B cell (primary cell): ENCODE measurements at regions not wholly inside any gene's neighbourhood (a gene's known extent, or its start where the extent isn't known, plus 50 kb on each side); places are given as distances from the start of the nearest gene placed in this dataset.

Experiments used
- ATAC-seq: fragments of 200-7000 bp; cut with Tn5 transposase; one replicate; pipeline ENCODE4 v1.10.0; 2021; ENCODE audit warnings: low read depth, mild to moderate bottlenecking, moderate number of reproducible peaks, moderate library complexity
- CTCF ChIA-PET: fragments of 350-600 bp; sonication (Branson Sonifier 250); formaldehyde crosslinking; loops from one replicate; lab custom pipeline; 2021; ENCODE audit warnings: antibody characterized with exemption, inconsistent platforms; lab: Charles Lee
- POLR2A ChIA-PET: fragments of 350-600 bp; sonication (Branson Sonifier 250); formaldehyde crosslinking; loops from one replicate; lab custom pipeline; 2021; ENCODE audit warnings: antibody characterized with exemption; lab: Charles Lee
- DNase-seq: peaks from one replicate; pipeline ENCODE4 v3.0.0; 2013
- H2AFZ ChIP-seq: 2 replicates; pipeline ENCODE4 v1.6.1; 2012; ENCODE audit warnings: mild to moderate bottlenecking, low read depth, low read length; ENCODE audit not compliant: insufficient read depth, poor library complexity, severe bottlenecking
- H3K27ac ChIP-seq, 2 donors: 1 replicate in 1 of 2; 2 replicates in 1 of 2; pipeline ENCODE4 v1.5.1; 2012 to 2013; ENCODE audit warnings: low read length in 2 of 2, mild to moderate bottlenecking in 2 of 2, moderate library complexity in 1 of 2
- H3K27me3 ChIP-seq, 4 experiments: fragments of 200-600 bp in 1 of 4; sonication (generic) in 1 of 4; replicated peaks in 1 of 4; 1 replicate in 2 of 4; 2 replicates in 2 of 4; pipeline versions ENCODE4 v1.6.1 to v1.7.0; 2013 to 2016; ENCODE audit warnings: low read length in 3 of 4, mild to moderate bottlenecking in 2 of 4, mixed read lengths in 1 of 4, moderate library complexity in 1 of 4; ENCODE audit not compliant: insufficient read depth in 4 of 4, control insufficient read depth in 3 of 4; ENCODE audit errors: control extremely low read depth in 1 of 4
- H3K36me3 ChIP-seq, 2 experiments: replicated peaks in 1 of 2; 1 replicate in 1 of 2; 2 replicates in 1 of 2; pipeline versions ENCODE4 v1.6.1 to v1.7.1; 2013; ENCODE audit warnings: low read length in 1 of 2; ENCODE audit not compliant: insufficient read depth in 2 of 2, control insufficient read depth in 1 of 2; ENCODE audit errors: control extremely low read depth in 1 of 2, extremely low read depth in 1 of 2
- H3K4me1 ChIP-seq, 2 donors: fragments of 200-600 bp in 1 of 2; sonication (generic) in 1 of 2; 1 replicate in 1 of 2; 2 replicates in 1 of 2; pipeline versions ENCODE4 v1.5.1 to v1.6.1; 2013 to 2017; ENCODE audit warnings: low read length in 2 of 2; ENCODE audit not compliant: control insufficient read depth in 2 of 2, insufficient read depth in 2 of 2
- H3K4me2 ChIP-seq: replicated peaks from 2 replicates; pipeline ENCODE3; 2012; ENCODE audit warnings: mild to moderate bottlenecking, low read depth, low read length; ENCODE audit not compliant: poor library complexity, severe bottlenecking
- H3K4me3 ChIP-seq, 5 experiments: fragments of 200-600 bp in 1 of 5; sonication (generic) in 1 of 5; 1 replicate in 3 of 5; 2 replicates in 2 of 5; pipeline versions ENCODE4 v1.5.1 to v1.7.0; 2011 to 2016; ENCODE audit warnings: low read length in 4 of 5, mild to moderate bottlenecking in 4 of 5, low read depth in 2 of 5, control low read depth in 1 of 5, moderate library complexity in 1 of 5; ENCODE audit not compliant: insufficient read depth in 1 of 5; ENCODE audit errors: control extremely low read depth in 1 of 5, extremely low read depth in 1 of 5
- H3K79me2 ChIP-seq: fragments of 200-600 bp; sonication (generic); one replicate; pipeline ENCODE4 v1.6.0; 2016; ENCODE audit warnings: low read length; ENCODE audit not compliant: control insufficient read depth, insufficient read depth
- H3K9ac ChIP-seq: fragments of 200-600 bp; sonication (generic); 2 replicates; pipeline ENCODE4 v1.6.1; 2017; ENCODE audit warnings: mild to moderate bottlenecking, low read length, moderate library complexity
- H3K9me3 ChIP-seq, 3 donors: one replicate each; pipeline versions ENCODE4 v1.6.1 to v1.7.1; 2013; ENCODE audit warnings: low read length in 2 of 3; ENCODE audit not compliant: control insufficient read depth in 2 of 3, insufficient read depth in 1 of 3; ENCODE audit errors: control extremely low read depth in 1 of 3
- H4K20me1 ChIP-seq: 2 replicates; pipeline ENCODE4 v1.6.0; 2012; ENCODE audit warnings: mild to moderate bottlenecking, low read length; ENCODE audit not compliant: insufficient read depth, control insufficient read depth, poor library complexity, severe bottlenecking
- H3K27ac Mint-ChIP-seq: one replicate; pipeline ENCODE4 v1.8.0; 2021; ENCODE audit warnings: mixed read lengths
- H3K27me3 Mint-ChIP-seq: one replicate; pipeline ENCODE4 v1.8.0; 2021; ENCODE audit warnings: mixed read lengths
- H3K4me1 Mint-ChIP-seq: one replicate; pipeline ENCODE4 v1.8.0; 2021; ENCODE audit warnings: mixed read lengths
- H3K4me3 Mint-ChIP-seq: one replicate; pipeline ENCODE4 v1.8.0; 2021; ENCODE audit warnings: mixed read lengths
- H3K9me3 Mint-ChIP-seq: one replicate; pipeline ENCODE4 v1.8.0; 2022; ENCODE audit warnings: mixed read lengths; ENCODE audit not compliant: insufficient read depth
- EZH2 ChIP-seq: IDR thresholded peaks from 2 replicates; pipeline ENCODE4 v1.6.1; 2012; ENCODE audit warnings: borderline replicate concordance, low read depth, mild to moderate bottlenecking, moderate library complexity, low read length; ENCODE audit not compliant: insufficient read depth, poor library complexity, severe bottlenecking
- WGBS: methylation state at CpG from one replicate; pipeline ENCODE4 v1.1.5; 2013; ENCODE audit warnings: missing lambda C conversion rate; ENCODE audit not compliant: insufficient coverage; 5-methylcytosine and 5-hydroxymethylcytosine counted together
- intact Hi-C: fragments of 100-400 bp; cut with micrococcal nuclease; formaldehyde crosslinking; loops from one replicate; pipeline ENCODE4 v1.10.0; 2022
- TF ChIP-seq, protein P1 (sequence below): fragments of 200-600 bp; IDR thresholded peaks from one replicate; pipeline ENCODE4 v1.8.0; 2022; ENCODE audit warnings: antibody characterized with exemption, mild to moderate bottlenecking

GRCh38 chr13:90680826-90681225 is 666.7 kb upstream of the MIR17HG start:
- H3K4me1 Mint-ChIP-seq, result no peaks in the 10 kb centered on the region
- H3K9me3 ChIP-seq, result no peaks in the 10 kb centered on the region
- H2AFZ ChIP-seq, result no peak overlapping the region
- H3K27ac ChIP-seq, result no peak overlapping the region
- TF ChIP-seq EZH2, result no peak
- TF ChIP-seq, protein P1, sequence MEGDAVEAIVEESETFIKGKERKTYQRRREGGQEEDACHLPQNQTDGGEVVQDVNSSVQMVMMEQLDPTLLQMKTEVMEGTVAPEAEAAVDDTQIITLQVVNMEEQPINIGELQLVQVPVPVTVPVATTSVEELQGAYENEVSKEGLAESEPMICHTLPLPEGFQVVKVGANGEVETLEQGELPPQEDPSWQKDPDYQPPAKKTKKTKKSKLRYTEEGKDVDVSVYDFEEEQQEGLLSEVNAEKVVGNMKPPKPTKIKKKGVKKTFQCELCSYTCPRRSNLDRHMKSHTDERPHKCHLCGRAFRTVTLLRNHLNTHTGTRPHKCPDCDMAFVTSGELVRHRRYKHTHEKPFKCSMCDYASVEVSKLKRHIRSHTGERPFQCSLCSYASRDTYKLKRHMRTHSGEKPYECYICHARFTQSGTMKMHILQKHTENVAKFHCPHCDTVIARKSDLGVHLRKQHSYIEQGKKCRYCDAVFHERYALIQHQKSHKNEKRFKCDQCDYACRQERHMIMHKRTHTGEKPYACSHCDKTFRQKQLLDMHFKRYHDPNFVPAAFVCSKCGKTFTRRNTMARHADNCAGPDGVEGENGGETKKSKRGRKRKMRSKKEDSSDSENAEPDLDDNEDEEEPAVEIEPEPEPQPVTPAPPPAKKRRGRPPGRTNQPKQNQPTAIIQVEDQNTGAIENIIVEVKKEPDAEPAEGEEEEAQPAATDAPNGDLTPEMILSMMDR, result no peak
- H3K4me1 ChIP-seq, result no peaks in the 10 kb centered on the region
- H3K36me3 ChIP-seq, result no peaks in the 10 kb centered on the region
- H3K4me2 ChIP-seq, result no peak overlapping the region
- no peak for ATAC-seq
- no peaks in the 10 kb centered on the region for H4K20me1 ChIP-seq
- no peak overlapping the region for H3K9ac ChIP-seq
- no peak overlapping the region for H3K4me3 Mint-ChIP-seq
- no peaks in the 10 kb centered on the region for H3K27me3 Mint-ChIP-seq
- CTCF ChIA-PET, result no interaction called here
- WGBS, result 100% methylated on average over 1 of the region's 3 CpGs
- POLR2A ChIA-PET, result no interaction called here
- H3K27ac Mint-ChIP-seq, result no peak overlapping the region
- intact Hi-C loops, result no loop called here
- H3K9me3 Mint-ChIP-seq, result no peaks in the 10 kb centered on the region
- H3K79me2 ChIP-seq, result no peaks in the 10 kb centered on the region
- H3K27me3 ChIP-seq, result no peaks in the 10 kb centered on the region
- DNase-seq, result no peak
- no peak overlapping the region for H3K4me3 ChIP-seq

GRCh38 chr13:90683711-90684131 is 663.8 kb upstream of the MIR17HG start:
- Histone ChIP-seq H3K9me3 (peaks cover 0 to 2% (median 0%) of the 10 kb centered on the region in 3 donors), H3K4me1 (no peaks in the 10 kb centered on the region), H4K20me1 (no peaks in the 10 kb centered on the region), H3K4me2 (no peak overlapping the region), H3K9ac (no peak overlapping the region), H3K36me3 (no peaks in the 10 kb centered on the region), H2AFZ (no peak overlapping the region), H3K4me3 (no peak overlapping the region), H3K79me2 (no peaks in the 10 kb centered on the region), H3K27me3 (no peaks in the 10 kb centered on the region), H3K27ac (no peak overlapping the region)
- H3K4me3 Mint-ChIP-seq, result no peak overlapping the region
- no peak for DNase-seq
- POLR2A ChIA-PET, result no interaction called here
- intact Hi-C loops, result no loop called here
- H3K27ac Mint-ChIP-seq, result no peak overlapping the region
- H3K4me1 Mint-ChIP-seq, result no peaks in the 10 kb centered on the region
- 96% methylated on average over 4 of the region's 6 CpGs for WGBS
- ATAC-seq, result no peak
- H3K27me3 Mint-ChIP-seq, result no peaks in the 10 kb centered on the region
- CTCF ChIA-PET, result no interaction called here
- TF ChIP-seq, protein P1, result no peak
- no peak for TF ChIP-seq EZH2
- H3K9me3 Mint-ChIP-seq, result no peaks in the 10 kb centered on the region
